Stomach (tissue), 8 donors: ENCODE measurements at regions not wholly inside any gene's neighbourhood (a gene's known extent, or its start where the extent isn't known, plus 50 kb on each side); places are given as distances from the start of the nearest gene placed in this dataset.

Experiments used
- DNase-seq, 2 donors: peaks; one replicate each; pipeline versions ENCODE4 v3.0.0 to v3.0.0-alpha.2; 2013 to 2019
- H3K27ac ChIP-seq, 5 donors: fragments of 200-600 bp in 4 of 5; sonication (generic) in 4 of 5; one replicate each; pipeline ENCODE4 v1.5.1; 2013 to 2019; ENCODE audit warnings: mild to moderate bottlenecking in 1 of 5, moderate library complexity in 1 of 5
- H3K27me3 ChIP-seq, 3 donors: fragments of 200-600 bp; sonication (generic); one replicate each; pipeline ENCODE4 v1.5.1; 2017 to 2019; ENCODE audit warnings: mixed run types in 1 of 3
- H3K36me3 ChIP-seq, 4 donors: fragments of 200-600 bp; sonication (generic); 1 replicate in 3 of 4; 2 replicates in 1 of 4; pipeline ENCODE4 v1.5.1; 2016 to 2019
- H3K4me1 ChIP-seq, 4 donors: fragments of 200-600 bp; sonication (generic); one replicate each; pipeline ENCODE4 v1.5.1; 2016 to 2019
- H3K4me3 ChIP-seq, 4 donors: fragments of 200-600 bp; sonication (generic) in 3 of 4; one replicate each; pipeline ENCODE4 v1.5.1; 2016 to 2019; ENCODE audit warnings: mild to moderate bottlenecking in 1 of 4
- H3K9me3 ChIP-seq, 4 donors: fragments of 200-600 bp; sonication (generic); one replicate each; pipeline ENCODE4 v1.5.1; 2016 to 2019
- CTCF ChIP-seq, 7 experiments: fragments of 450-650 bp in 4 of 7; fragments of 200-600 bp in 3 of 7; sonication (generic) in 3 of 7; IDR thresholded peaks; one replicate each; pipeline ENCODE4 v1.5.1; 2016 to 2019; ENCODE audit warnings: antibody characterized with exemption in 7 of 7, control low read depth in 2 of 7, mild to moderate bottlenecking in 1 of 7
- EP300 ChIP-seq: sonication (generic); formaldehyde crosslinking; IDR thresholded peaks from one replicate; pipeline ENCODE4 v1.6.1; 2017; ENCODE audit warnings: antibody characterized with exemption
- POLR2A ChIP-seq, 4 donors: fragments of 450-650 bp; IDR thresholded peaks; one replicate each; pipeline ENCODE4 v1.6.1; 2016; ENCODE audit warnings: antibody characterized with exemption in 4 of 4, control low read depth in 2 of 4, mild to moderate bottlenecking in 1 of 4, moderate library complexity in 1 of 4
- POLR2AphosphoS5 ChIP-seq, 3 donors: sonication (generic); formaldehyde crosslinking; IDR thresholded peaks; one replicate each; pipeline ENCODE4 v1.6.1; 2016; ENCODE audit warnings: antibody characterized with exemption in 3 of 3
- WGBS, 5 donors: extraction: QIAGEN DNeasy Blood & Tissue Kit in 3 of 5; methylation state at CpG; one replicate each; pipeline versions ENCODE4 v1.1.5 to v1.1.7; 2013 to 2018; 5-methylcytosine and 5-hydroxymethylcytosine counted together
- intact Hi-C: fragments of 100-400 bp; cut with DNase I; formaldehyde crosslinking; loops from one replicate; pipeline ENCODE4 v1.15.1; 2023; ENCODE audit warnings: low total_unique reads
- small RNA-seq, 4 donors: library from RNA; depleted of rRNA; stranded (forward); fragments of <200 nt; gene quantifications; one replicate each; pipeline ENCODE3, GENCODE V24; 2016
- donor health status: healthy with polysubstance abuse.
- donor health status: Bipolar disorder and iron deficiency.
- donor health status: healthy.

GRCh38 chr12:108078428-108078827, 50.7 kb upstream of the WSCD2 start:
- peaks cover 0 to 40% (median 0%) of the 10 kb centered on the region in 3 donors for H3K27me3 ChIP-seq
- WGBS, 5 donors, result 48 to 59% (median 55%) methylated on average over 3 of the region's 3 CpGs
- no peaks in the 10 kb centered on the region for H3K36me3 ChIP-seq
- TF ChIP-seq EP300, result no peak
- TF ChIP-seq POLR2A (IDR thresholded peaks at IDR 0.05), result no peak
- TF ChIP-seq POLR2AphosphoS5 (IDR thresholded peaks at IDR 0.05), result no peak
- TF ChIP-seq CTCF (IDR thresholded peaks at IDR 0.05), result no peak
- no peak overlapping the region for H3K4me3 ChIP-seq
- H3K9me3 ChIP-seq, result no peaks in the 10 kb centered on the region
- intact Hi-C loops, result no loop called here
- no peaks in the 10 kb centered on the region for H3K4me1 ChIP-seq
- H3K27ac ChIP-seq, result no peak overlapping the region
- DNase-seq, result no peak

Small RNAs in the stretch of these regions (small RNA-seq; reads per million reads assigned to genes)
- gene AC126177.5, result 0 reads per million in 4 donors
